ENCODE measurements at regions not wholly inside any gene's neighbourhood (a gene's known extent, or its start where the extent isn't known, plus 50 kb on each side); places are given as distances from the start of the nearest gene placed in this dataset.

GRCh38 chr4:86443495-86443894 lies 83.6 kb upstream of the MAPK10 start:
- no peaks in the 10 kb centered on the region for H3K27me3 Mint-ChIP-seq (ENCODE audit: insufficient read depth, unreplicated experiment)
- no peak for DNase-seq (ENCODE audit: unreplicated experiment)
- H3K4me3 Mint-ChIP-seq (ENCODE audit: unreplicated experiment) = no peak overlapping the region
- POLR2A ChIA-PET = interaction anchor here (0.7 kb wide), 1 partner anchor 267 kb away, joined by 3 read pairs; no protein-coding TSS in a partner anchor
- CTCF ChIA-PET = no interaction called here
- H3K27ac Mint-ChIP-seq (ENCODE audit: low read depth, unreplicated experiment) = peak overlapping the region; percentile 56
- no TSS peak for BruUV-seq (replicated peaks)
- no peak for TF ChIP-seq CTCF (IDR thresholded peaks at IDR 0.05; ENCODE audit: unreplicated experiment)
- intact Hi-C loops (cut with micrococcal nuclease) = no loop called here
- H3K36me3 Mint-ChIP-seq (ENCODE audit: insufficient read depth, unreplicated experiment) = no peaks in the 10 kb centered on the region
- peaks cover 8% of the 10 kb centered on the region for H3K9me3 Mint-ChIP-seq (ENCODE audit: unreplicated experiment)
- H3K4me1 Mint-ChIP-seq (ENCODE audit: insufficient read depth, unreplicated experiment) = peaks cover 6% of the 10 kb centered on the region

GRCh38 chr4:86446996-86447395 lies 87.1 kb upstream of the MAPK10 start:
- no peak overlapping the region for H3K27ac Mint-ChIP-seq (ENCODE audit: low read depth, unreplicated experiment)
- no peak for TF ChIP-seq CTCF (IDR thresholded peaks at IDR 0.05; ENCODE audit: unreplicated experiment)
- ChIA-PET CTCF (no interaction called here), POLR2A (no interaction called here)
- no peaks in the 10 kb centered on the region for H3K27me3 Mint-ChIP-seq (ENCODE audit: insufficient read depth, unreplicated experiment)
- DNase-seq (ENCODE audit: unreplicated experiment) = no peak
- peaks cover 9% of the 10 kb centered on the region for H3K4me1 Mint-ChIP-seq (ENCODE audit: insufficient read depth, unreplicated experiment)
- H3K4me3 Mint-ChIP-seq (ENCODE audit: unreplicated experiment) = no peak overlapping the region
- intact Hi-C loops (cut with micrococcal nuclease) = no loop called here
- BruUV-seq (replicated peaks) = no TSS peak
- H3K36me3 Mint-ChIP-seq (ENCODE audit: insufficient read depth, unreplicated experiment) = no peaks in the 10 kb centered on the region
- peaks cover 8% of the 10 kb centered on the region for H3K9me3 Mint-ChIP-seq (ENCODE audit: unreplicated experiment)

- H3K36me3 Mint-ChIP-seq (ENCODE audit: insufficient read depth, unreplicated experiment) = no peaks in the 10 kb centered on the region
- H3K4me3 Mint-ChIP-seq (ENCODE audit: unreplicated experiment) = no peak overlapping the region
- CTCF ChIA-PET = no interaction called here
- DNase-seq (ENCODE audit: unreplicated experiment) = no peak
- H3K4me1 Mint-ChIP-seq (ENCODE audit: insufficient read depth, unreplicated experiment) = peaks cover 10% of the 10 kb centered on the region
- TF ChIP-seq CTCF (IDR thresholded peaks at IDR 0.05; ENCODE audit: unreplicated experiment) = no peak
- POLR2A ChIA-PET = interaction anchor here (2.6 kb wide), 1 partner anchor 8 kb away, joined by 7 read pairs; no protein-coding TSS in a partner anchor
- H3K27ac Mint-ChIP-seq (ENCODE audit: low read depth, unreplicated experiment) = no peak overlapping the region
- peaks cover 2% of the 10 kb centered on the region for H3K9me3 Mint-ChIP-seq (ENCODE audit: unreplicated experiment)
- H3K27me3 Mint-ChIP-seq (ENCODE audit: insufficient read depth, unreplicated experiment) = no peaks in the 10 kb centered on the region
- no TSS peak for BruUV-seq (replicated peaks)
- intact Hi-C loops (cut with micrococcal nuclease) = no loop called here
These were observed 89.0 kb upstream of the MAPK10 start for GRCh38 chr4:86448871-86449270.

- Mint-ChIP-seq H3K27ac (ENCODE audit: low read depth, unreplicated experiment) (no peak overlapping the region), H3K36me3 (ENCODE audit: insufficient read depth, unreplicated experiment) (no peaks in the 10 kb centered on the region), H3K9me3 (ENCODE audit: unreplicated experiment) (no peaks in the 10 kb centered on the region), H3K4me3 (ENCODE audit: unreplicated experiment) (no peak overlapping the region), H3K27me3 (ENCODE audit: insufficient read depth, unreplicated experiment) (no peaks in the 10 kb centered on the region), H3K4me1 (ENCODE audit: insufficient read depth, unreplicated experiment) (peaks cover 10% of the 10 kb centered on the region)
- no peak for DNase-seq (ENCODE audit: unreplicated experiment)
- intact Hi-C loops (cut with micrococcal nuclease) = no loop called here
- POLR2A ChIA-PET = interaction anchor here (2.6 kb wide), 1 partner anchor 9 kb away, joined by 7 read pairs; no protein-coding TSS in a partner anchor
- BruUV-seq (replicated peaks) = no TSS peak
- CTCF ChIA-PET = no interaction called here
- TF ChIP-seq CTCF (IDR thresholded peaks at IDR 0.05; ENCODE audit: unreplicated experiment) = no peak
These were observed 90.1 kb upstream of the MAPK10 start for GRCh38 chr4:86449746-86450588.

Measured in MCF 10A (cell line).